HG02938 (cell line): ENCODE measurements at regions not wholly inside any gene's neighbourhood (a gene's known extent, or its start where the extent isn't known, plus 50 kb on each side); places are given as distances from the start of the nearest gene placed in this dataset.

Source experiments
- ATAC-seq: cut with Tn5 transposase; IDR thresholded peaks from one replicate; pipeline ENCODE4 v1.9.1; 2021; ENCODE audit warnings: mild to moderate bottlenecking, moderate library complexity; ENCODE audit not compliant: unreplicated experiment

DNA sequence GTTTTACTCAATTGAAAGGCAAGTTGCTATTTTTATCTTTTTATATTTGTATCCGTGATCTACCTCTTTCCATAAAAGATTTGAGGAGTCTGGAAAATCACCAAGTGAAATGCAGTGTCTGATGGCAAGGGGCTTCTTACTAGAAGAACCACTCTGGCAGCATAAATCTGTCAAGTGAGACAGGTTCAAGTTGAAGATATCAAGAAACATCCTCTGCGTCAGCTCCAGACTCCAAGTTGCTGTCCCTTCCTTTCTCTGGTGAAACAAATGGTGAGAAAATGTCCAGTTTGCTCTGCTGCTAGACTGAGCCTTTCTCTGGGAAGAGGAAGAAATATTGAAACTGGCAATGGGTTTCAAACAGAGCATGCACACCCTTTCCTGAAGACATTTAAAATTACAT, 411.2 kb downstream of the PLPP3 start:
- ATAC-seq = no peak

DNA sequence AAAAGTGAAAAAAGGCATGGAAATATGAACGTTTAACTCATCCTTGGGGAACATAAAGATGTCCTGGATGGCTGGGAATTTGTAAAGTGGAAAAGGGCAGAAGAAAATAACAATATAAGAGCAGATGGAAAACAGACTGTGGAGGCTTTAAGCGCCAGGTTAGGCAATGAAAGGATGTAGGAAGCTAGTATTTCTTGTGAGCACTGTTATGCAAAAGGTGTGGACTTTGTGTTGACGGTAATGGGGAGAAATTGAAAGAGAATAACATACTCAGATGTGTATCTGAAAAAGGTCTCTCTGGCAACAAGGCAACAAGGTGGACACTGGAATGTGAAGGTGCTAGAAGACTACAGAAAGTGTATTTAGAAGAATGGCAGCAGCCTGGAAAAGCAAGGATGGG, 411.8 kb downstream of the PLPP3 start:
- ATAC-seq = no peak

DNA sequence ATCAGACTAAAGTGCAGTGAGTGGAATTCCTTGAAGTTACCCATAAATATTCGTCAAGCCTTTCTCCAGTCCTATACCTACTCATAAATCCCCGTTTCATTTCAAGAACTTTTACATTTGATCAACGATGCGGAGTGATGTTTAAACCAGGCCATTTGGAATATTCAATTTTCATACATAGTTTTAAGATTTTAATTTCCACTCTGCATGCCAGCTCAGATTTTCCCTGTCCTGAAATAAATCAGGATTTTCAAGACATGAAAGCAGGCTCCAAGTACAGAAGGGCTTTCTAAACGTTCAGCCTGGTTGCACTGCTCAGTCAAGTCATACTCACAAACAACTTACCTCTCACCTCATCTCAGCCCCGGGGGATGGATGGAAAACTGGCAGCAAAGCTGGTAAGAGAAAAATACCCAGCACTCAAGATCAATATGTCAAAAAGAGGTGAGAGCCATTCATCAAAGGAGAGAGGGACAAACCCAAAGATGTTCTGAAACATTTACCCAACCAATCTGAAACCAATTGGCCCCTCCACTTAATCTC, 418.5 kb downstream of the PLPP3 start:
- no peak for ATAC-seq

DNA sequence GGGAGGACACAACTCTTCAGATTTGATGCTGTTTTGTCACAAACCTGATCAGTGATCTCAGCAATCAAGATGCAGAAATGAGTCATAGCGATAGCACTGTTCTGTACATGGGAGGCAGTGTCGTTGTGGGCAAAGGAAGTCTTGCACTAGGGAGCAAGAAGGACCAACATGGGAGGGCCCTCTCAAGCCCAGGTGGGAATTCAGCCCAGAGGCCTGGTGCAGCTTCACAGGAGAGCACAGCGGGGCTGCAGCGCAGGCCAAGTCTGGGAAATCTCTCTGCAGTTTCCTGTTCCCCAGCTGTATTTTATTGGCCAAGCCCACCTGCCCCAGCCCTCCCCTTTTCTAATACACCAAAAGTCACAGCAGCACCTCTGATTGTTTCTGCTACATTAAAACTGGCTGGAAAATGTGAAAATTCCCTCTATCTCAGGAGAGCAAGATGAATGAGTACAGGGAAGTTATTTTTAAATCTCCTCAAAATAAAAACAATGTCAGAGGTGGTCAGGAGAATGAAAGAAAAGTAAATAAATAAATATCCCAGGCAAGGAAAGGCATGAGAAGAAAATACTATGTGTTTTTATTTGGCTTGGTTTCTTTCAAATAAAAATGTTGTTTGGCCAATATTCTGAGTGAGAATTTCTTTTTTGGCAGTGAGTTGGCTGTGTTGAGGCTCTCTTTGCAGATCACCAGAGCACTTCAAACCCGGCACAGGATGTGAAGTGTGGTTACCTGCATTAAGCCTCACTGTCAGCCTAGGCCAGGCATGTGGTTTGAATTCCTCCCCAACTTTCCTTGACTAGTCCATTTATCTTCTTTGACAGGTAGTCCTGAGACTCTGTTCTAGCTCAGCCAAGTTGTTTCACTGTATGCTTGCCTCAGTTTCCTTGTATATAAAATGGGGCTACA, 422.1 kb downstream of the PLPP3 start:
- no peak for ATAC-seq

DNA sequence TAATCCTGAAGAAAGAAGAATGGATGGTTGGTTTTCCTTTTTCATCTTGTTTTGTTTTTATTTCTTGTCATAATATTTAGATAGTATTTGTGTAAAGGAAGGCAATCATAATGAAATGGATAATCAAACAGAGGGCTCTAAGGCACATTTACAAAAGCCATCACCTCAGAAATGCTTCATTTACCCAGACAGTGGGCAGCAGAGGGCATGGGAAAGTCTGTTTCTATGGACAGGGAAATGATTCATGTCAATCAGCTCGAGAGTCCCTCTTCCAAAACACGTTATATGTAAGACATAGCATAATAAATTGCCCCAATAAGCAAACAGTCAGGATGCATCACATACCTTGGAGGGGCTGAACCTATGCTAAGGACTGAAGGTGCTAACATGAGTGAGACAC, 426.1 kb downstream of the PLPP3 start:
- ATAC-seq = no peak

DNA sequence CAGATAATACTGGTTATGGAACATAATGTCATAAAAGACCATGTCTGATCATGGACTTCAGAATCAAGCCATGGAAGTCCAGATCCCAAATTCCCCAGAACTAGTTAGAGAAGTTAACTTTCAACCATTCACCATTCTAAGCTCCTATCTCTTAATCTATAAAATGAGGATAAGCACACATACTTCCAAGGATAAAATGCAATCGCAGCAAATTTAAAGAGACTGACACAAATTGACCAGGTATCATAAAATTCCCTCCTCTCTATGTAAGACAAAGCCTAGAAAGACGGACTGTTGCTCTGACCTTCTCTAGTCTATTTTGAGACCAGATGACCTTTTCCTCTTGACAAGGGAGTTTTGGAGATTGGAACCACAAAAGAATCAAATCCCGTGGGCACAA, 426.7 kb downstream of the PLPP3 start:
- ATAC-seq = no peak

DNA sequence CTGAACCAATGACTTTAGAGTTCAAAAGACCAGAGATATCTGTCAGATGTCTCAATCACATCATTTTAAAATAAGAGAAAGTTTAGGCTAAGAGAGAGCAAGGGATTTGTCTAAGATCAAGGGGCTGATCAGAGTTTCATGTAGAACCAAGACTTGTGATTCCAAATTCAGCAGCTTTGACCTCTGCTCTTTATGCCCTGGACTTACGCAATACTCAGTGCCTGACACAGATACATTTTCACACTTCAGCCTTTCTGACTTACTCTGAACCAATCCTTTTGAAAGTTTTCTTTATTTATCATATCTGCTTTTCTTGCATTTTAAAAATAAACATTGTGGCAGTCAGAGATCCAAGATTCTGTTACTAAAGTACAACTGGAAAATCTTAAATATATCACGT, 428.0 kb downstream of the PLPP3 start:
- ATAC-seq = no peak

DNA sequence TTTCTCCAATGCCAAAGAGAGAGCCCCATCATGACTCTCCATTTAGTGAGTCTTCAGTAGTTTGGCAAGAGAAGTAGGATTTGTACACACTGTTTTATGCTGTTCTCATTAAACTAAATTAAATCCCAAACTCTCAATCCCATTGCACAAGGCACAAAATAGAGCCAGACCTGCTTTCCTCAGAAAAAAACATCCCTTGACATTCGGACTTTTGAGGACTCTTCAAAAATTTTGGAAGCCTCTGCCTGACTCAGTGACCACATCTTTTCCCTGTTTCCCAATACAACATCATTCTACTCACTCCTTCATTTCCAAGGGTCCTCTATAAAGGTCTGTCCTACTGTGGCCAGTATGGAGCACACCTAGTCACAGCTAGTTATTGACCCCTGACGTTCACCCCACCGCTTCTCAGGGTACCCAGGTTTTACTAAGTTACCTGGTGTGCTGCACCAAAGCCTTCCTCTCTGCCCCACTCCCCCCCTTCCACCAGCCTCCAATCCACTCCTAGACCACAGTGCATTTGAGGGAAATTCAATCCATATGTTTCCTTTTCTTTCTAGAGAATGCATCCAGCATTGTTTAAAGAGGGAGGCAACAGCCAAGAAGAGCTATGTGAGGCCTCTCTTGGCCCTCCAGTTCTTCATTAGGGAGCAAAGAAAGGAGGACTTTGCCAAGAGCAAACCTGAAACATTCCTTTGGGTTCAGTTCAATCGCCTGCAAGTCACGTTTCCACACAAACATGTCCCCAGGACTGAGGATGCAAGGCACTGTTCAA, 428.7 kb downstream of the PLPP3 start:
- ATAC-seq = no peak

DNA sequence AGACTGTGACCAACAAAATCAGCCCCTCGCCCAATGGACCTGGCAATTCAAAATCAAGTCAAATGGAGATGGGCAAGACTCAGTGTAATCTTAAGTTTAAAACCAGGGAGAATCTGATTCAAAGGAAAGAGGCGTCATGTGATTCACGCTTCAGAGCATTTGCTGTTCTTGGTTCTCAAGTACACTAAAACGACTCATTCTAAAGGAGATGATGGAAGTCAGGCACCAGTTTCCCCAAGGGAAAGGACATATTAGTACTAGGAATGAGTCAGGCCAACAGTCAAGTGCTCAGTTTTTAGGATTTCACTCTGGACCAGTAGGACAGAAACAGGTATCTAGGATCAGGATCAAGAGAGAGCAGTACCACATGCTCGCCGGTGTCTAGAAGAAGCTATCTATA, 429.6 kb downstream of the PLPP3 start:
- ATAC-seq = no peak

DNA sequence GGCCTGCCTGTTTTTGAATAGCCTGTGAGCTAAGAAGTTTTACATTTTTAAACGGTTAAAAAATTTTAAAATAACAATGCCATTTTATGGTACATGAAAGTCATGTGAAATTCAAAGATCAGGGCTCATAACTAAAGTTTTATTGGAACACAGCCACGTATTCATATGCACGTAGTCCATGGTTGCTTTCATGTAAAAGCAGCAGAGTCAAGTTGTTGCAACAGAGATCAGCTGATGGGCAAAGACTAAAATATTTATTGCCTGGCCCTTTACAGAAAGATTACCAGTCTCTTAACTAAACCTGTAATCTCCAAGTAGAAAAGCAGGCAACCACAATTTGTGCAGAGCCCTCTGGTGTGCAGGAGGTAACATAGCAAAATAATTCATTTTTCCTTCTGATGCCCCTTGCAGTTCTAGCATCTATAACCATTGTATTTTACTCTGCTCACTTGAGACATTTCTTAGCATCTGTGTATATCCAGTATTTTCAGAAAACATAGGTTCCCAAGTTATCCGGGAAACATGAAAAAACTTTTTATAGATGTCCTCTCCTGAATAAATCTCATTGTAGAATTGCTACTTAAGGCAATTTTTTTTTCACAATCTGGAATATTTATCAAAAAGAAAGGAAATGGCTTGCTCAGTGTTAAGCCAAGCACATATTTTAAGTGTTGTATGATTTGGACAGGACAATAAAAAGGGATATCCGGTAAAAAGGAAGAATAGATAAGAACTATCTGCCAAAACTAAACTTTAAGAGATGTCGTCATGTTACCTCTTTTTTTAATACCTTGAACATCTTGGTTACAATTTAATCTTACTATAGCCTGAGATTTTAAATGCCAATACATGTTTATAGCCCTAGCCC, 430.8 kb downstream of the PLPP3 start:
- no peak for ATAC-seq

DNA sequence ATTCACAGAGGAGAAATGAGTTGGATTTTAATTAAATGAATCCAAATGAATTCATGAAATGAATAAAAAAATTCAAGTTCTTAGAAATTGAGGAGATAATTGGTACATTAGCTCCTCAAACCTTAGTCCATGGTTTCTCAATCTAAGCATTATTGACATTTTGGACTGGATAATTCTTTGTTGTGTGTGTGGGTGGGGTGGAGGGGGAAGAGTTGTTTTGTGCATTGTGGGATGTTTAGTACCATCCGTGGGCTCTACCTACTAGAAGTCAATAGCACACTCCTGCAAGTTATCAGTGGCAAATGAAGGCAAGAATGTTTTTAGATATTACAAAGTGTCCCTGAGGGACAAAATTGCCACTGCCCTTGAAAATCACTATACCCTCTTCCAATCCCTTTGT, 431.9 kb downstream of the PLPP3 start:
- no peak for ATAC-seq

DNA sequence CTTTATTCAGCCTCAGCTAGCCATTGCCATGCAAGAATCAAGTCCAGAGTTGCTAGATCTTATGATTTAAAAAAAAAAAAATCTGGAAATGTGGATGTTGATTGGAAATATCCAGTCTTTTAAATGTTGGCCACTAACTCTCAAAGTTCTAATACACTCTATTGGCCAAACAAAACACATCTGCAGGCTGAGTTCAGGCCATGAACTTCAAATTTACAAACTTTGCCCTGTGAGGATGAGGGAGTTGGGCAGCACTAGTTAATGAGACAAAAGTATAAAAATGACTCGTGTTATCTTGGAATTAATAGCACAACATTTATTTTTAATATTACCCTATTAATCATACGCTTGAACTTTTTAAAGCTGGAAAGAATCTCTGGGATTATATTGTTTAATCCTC, 432.3 kb downstream of the PLPP3 start:
- ATAC-seq = no peak

DNA sequence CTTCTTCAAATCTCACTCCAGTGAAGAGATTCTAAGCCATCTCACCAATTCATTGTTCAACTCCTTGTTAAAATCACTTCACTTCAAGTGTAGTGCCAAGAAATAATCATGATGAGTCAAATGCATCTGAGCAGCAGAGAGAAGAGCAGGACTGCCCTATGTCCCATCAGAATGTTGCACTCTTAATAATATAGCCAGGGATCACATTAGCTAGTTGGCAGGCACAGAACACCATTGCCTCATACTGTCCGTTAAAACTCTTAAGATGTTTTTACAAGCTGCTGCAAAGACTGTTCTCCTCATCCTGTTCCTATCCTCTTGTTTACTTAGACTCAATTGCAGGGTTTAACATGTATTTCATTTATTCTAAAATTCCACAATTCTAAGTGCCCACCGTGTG, 432.9 kb downstream of the PLPP3 start:
- ATAC-seq = no peak

DNA sequence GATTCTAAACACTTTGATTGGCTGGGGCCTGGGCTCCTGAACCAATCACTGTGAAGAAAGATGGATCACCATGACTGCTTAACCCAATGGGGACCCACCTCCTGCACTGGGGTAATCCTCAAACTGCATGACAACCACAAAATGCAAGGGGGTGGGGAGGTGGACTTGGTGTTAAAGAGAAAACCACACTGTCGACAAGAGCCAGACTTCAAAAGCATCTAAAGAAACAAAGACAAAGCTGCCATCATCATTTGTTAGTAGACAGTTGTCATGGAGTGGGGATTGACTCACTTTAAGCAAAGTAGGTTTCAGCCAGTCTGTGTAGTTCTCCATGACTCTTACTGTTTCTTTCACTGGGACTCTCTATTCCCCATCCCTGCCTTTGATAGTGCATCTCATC, 433.8 kb downstream of the PLPP3 start:
- no peak for ATAC-seq

DNA sequence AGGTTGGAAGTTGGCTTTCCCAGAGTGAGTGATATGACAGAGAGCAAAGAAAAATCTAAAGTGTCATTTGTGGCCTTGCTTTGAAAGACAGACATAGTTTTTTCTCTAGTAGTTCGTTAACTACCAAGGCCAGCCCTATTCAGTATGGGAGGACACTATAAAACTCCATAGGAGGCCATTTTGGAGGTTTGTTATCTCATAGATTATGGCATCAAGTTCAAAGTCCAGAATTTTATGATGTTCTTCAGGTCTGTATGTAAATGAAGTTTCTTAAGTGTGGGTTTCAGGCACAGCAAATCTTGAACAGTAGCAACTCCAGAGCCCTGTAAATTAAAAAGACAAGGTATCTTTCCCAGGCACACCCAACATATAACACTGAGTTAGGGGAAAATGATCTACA, 437.1 kb downstream of the PLPP3 start:
- no peak for ATAC-seq

DNA sequence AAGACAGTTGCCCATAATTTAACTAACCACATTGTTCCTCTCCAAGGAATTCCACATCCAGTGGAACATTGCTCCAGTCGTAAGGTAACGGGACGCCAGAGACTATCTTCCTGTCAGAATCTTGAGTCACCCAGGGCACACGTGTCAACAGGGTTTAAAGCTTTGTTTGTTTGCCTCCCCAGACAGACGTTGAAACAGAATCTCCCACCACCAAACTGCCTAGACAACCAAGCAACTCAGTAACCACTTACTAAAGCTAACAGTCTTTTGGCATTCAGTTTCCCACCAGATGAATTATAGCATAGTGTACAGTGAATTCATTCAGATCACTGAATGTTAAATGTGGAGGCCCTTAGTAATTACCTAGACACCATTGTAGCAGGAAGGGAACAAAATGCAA, 439.5 kb downstream of the PLPP3 start:
- ATAC-seq = no peak

DNA sequence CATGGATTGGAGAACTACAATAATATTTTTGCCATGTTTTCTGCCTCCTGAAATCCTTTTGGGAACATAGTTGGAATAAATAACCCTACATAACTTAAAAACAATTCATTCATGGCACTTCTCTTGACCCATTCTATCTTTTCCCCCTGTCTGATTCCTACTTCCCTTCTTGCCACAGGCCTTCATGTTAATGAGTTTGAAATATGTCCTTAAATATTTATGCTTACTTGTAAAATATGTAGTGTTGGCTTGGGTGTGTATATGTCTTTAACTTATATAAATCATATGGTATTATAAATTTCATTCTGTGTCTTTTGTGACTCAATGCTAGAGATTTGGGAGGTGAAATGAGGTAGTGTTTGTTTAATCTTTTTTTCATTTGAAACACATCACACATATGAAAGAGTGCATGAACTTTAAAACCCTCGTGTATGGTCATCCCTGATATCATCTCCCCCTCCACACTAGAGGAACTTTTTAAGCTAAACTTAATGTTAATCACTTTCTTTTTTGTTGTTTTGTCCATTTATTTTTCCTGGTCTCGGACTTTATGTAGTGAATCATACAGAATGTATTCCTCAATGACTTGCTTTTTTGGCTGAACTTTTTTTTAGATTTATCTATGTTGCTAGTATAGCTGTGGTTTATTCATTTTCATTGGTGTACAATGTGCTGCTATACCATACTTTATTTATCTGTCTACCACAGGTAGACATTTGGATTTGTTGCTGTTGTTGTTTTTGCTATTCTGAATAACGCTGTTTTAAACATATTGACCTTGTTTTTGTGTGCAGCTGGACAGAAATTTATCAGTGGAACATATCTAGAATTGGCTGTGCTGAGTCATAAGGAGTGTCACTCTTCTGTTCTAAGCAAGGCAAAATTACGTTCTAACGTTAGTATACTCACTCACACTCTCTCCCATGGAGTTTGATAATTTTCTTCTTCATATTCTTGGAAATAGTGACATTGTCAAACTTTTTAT, 441.6 kb downstream of the PLPP3 start:
- ATAC-seq = no peak

DNA sequence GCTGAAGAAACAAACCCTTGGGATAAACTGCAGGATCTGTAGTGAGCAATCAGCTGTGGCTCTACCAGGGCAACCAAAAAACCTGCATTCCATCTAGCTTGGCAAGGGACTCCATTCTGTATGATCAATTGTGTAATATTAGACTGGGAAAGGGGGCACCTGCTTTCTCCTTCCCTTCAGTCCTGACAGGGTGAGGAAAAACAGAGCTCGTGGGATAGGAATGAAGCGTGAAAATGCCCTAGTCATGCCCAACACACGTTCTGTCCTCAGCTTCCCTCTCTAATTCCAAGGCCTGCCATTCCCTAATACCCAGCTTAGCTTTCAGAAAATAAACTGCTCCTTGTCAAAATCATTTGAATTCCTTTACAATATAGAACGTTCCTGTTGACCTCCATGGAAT, 442.3 kb downstream of the PLPP3 start:
- no peak for ATAC-seq

DNA sequence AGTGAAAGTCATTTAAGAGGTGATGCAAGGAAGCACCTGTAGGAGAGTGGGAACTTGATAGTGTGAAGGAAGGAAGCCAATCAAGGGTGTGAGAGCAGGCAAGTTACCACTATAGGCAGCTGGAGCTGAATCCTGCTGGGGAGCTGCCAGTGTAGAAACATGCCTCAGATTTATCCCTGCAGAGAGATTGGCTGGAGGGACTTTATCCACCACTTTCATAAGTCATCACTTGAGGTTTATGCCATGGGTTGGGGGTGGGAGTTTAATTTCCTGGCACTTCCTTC, 443.6 kb downstream of the PLPP3 start:
- no peak for ATAC-seq
